HG02938 (cell line): ENCODE measurements at regions not wholly inside any gene's neighbourhood (a gene's known extent, or its start where the extent isn't known, plus 50 kb on each side); places are given as distances from the start of the nearest gene placed in this dataset.
"Not testable (repeated sequence)": the region's sequence is repeated elsewhere in the genome, so short reads cannot be mapped to it uniquely, and the experiment has no call there.

Experiments
- ATAC-seq: cut with Tn5 transposase; IDR thresholded peaks from one replicate; pipeline ENCODE4 v1.9.1; 2021; ENCODE audit warnings: mild to moderate bottlenecking, moderate library complexity; ENCODE audit not compliant: unreplicated experiment

- no peak for ATAC-seq
These were observed 827.7 kb upstream of the BRINP3 start for GRCh38 chr1:191305370-191305769.

- no peak for ATAC-seq
These were observed 829.3 kb upstream of the BRINP3 start for GRCh38 chr1:191306916-191307315.

DNA sequence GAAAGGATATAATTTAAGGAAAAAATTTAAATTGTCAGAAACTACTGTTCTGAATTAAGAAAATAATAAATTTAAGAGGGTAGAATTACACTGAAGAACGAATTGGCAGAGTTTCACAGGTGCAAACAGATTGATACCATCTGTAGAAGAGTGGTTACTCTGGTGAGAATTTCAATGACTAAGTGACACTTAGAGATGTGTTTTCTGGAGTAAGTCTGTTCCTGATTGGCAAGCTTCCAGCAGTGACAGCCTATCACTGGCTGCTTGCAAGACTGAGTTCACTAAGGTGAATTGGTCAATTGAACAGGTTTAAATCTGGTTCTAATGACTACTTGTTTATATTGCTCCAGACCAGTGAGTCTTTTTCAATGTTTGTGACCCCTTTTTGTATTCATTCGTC is 838.2 kb upstream of the RGS18 start:
- ATAC-seq, result no peak

DNA sequence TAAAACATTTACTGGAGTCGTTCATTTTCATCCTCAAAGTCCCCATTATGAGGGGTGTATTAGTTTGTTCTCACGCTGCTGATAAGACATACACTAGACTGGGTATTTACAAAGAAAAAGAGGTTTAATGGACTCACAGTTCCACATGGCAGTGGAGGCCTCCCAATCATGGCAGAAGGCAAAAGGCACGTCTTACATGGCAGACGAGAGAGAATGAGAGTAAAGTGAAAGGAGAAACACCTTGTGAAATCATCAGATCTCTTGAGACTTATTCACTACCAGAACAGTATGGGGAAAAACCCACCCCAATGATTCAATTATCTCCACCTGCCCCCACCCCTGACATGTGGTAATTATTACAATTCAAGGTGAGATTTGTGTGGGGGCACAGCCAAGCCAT is 830.4 kb upstream of the RGS18 start:
- no peak for ATAC-seq

DNA sequence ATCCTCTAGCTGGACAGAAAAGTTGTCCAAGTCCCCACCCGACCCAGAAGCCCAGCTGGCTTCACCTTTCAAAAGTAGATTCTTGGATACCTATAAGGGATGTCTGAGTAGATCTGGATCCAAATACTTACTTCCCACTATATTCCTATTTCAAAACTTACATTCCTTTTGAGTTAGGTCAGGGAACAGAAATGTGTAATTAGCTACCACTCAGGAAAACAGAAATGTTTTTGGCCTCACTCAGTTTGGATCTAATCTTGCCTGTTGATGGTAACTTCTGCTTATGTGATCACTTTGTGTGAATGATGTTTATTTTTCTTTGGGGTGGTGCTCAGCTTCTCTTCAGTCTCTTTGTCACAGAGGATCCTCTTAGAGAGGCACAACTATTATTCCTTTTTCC is 814.4 kb upstream of the RGS18 start:
- ATAC-seq, result no peak

GRCh38 chr1:191346381-191346780 is 811.9 kb upstream of the RGS18 start:
- no peak for ATAC-seq

- ATAC-seq, result no peak
These were observed 809.9 kb upstream of the RGS18 start for GRCh38 chr1:191348328-191348727.

GRCh38 chr1:191350938-191351337 is 807.3 kb upstream of the RGS18 start:
- no peak for ATAC-seq

- no peak for ATAC-seq
These were observed 799.5 kb upstream of the RGS18 start for GRCh38 chr1:191358724-191359123.

GRCh38 chr1:191366686-191367085 is 791.6 kb upstream of the RGS18 start:
- ATAC-seq, result no peak

- no peak for ATAC-seq
These were observed 789.2 kb upstream of the RGS18 start for GRCh38 chr1:191368891-191369654.

DNA sequence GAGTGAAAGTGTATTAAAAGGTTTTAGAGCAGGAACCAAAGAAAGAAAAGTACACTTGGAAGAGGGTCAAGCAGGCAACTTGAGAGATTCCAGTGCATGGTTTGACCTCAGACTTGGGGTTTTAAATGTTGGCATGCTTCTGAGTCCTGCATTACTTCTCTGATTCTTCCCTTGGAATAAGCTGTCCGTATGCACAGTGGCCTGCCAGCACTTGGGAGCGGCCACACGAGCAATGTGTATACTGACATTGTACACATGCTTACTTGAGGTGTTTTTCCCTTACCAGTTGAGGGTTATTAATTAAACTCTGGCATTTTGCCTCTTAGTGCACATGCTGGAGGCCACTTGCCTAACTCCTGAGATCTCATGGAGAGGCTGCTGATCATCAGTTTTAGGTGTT is 786.6 kb upstream of the RGS18 start:
- no peak for ATAC-seq

DNA sequence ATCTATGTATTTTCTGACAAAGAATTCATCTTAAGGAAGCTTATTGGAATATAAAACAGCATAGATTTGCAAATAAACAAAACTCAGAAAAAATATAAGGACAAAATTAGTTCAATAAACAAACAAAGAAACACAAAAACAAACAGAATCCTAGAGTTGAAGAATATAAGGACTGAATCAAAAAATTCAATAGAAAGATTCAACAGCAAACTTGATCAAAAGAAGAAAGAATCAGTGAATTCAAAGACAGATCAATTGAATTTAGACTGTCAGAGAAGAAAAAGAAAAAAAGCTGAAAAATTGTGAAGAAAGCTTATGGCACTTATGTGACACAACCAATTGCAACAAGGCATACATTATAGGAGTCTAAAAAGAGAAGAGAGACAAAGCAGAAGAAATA is 770.0 kb upstream of the RGS18 start:
- no peak for ATAC-seq

GRCh38 chr1:191396622-191397021 is 761.6 kb upstream of the RGS18 start:
- no peak for ATAC-seq

GRCh38 chr1:191398551-191398950 is 759.7 kb upstream of the RGS18 start:
- no peak for ATAC-seq

DNA sequence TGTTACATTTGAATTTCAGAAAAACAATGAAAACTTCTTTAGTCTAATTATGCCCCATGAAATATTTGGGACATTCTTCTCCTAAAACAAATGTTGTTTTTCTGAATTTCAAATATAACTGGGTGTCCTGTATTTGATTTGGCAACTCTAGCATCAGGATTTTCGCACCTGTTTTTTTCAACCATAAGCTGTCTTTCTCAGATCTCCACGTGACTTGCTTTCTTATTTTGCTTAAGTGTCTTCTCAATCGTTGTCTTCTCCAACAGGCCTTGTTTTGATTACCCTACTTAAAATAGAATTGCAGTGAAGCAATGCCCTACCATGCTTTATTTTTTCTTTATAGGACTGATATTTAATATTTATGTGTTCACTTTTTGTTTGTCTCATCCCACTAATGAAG is 752.8 kb upstream of the RGS18 start:
- no peak for ATAC-seq

DNA sequence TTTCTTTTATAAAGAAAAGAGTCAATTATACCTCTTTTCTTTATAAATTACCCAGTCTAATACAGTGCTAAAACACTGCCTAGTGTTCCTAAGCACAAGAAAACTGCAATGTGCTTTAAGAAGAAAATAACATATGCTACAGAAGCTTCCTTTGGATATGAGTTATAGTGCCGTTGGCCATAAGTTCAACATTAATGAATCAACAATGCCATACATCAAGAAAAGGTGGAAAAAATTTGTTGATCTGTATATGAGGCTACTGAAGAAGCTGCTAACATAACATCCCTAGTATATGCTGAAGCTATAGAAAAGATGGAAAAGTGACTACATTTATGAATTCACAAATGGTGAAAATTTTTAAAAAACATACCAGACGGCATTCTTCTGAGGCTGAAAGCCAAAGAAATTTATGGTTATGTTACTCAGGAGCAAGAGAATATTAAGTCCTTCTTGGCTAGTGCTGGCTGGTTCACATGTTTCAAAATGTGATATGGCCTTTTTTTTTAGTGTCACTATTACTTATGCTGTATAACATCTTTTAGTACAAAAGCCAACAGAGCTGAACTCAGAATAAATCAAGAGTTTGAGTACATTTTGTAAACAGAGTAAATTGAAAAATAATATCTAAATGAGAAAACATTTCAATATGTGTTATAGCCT is 743.2 kb upstream of the RGS18 start:
- ATAC-seq, result no peak

GRCh38 chr1:191419842-191420241 is 738.4 kb upstream of the RGS18 start:
- no peak for ATAC-seq

DNA sequence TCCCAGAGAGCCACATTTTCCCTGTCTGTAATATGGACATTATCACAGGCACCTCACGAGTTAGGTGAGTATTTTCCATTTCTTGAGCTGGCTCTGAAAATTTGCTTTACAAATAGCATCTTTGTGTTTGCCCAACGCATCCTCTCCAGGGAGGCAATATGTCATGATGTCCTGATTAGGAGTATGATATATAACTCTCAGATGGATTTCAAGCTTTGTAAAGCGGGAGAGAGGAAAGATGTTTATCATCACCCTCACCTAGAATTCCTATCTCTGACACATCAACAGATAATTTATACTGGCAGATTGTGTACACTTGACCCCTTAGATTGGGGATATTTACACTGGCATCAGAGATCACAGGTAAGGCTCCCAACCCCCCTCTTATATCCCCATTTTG is 730.7 kb upstream of the RGS18 start:
- ATAC-seq, result no peak

DNA sequence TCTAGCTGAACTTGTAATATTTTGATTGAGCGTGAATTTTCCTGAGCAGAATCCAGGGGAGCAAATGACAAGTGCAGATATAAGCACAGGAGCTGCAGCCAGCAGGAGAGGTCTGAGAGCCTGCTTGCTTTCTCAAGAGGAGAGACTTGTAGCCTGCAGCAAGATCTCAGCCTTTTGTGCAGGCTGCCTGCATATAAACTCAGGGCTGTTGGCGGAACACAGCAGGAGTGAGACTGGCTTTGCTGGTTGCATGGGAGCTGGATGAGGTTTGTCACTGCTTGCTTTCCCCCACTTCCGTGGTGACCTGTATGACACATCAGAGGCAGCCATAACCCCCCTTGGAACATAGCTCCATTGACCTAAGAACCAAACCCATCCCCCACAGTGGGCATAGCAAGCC is 725.4 kb upstream of the RGS18 start:
- no peak for ATAC-seq

- ATAC-seq, result no peak
These were observed 719.3 kb upstream of the RGS18 start for GRCh38 chr1:191438979-191439378.

GRCh38 chr1:191448279-191448678 is 710.0 kb upstream of the RGS18 start:
- not testable (repeated sequence) for ATAC-seq

DNA sequence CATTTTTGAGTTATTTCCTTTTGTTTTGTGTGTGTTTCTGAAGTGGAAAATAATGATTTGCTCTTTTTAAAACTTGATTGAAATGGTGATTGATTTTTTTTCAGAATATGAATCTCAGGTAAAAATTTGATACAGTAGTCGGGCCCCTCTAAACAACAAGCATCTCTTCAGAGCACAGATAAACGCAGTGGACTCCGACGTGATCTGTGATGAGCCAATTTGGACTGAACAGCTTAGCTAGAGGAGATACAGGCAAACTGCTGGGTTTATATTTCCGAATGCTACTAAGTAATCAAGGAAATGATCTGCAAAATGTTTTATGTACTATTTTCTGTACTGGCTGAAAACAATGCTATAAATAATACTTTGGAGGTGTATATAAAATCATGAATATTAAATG is 705.7 kb upstream of the RGS18 start:
- no peak for ATAC-seq
